Natural killer cell treated with Interleukin-12 subunit alpha and Interleukin-12 subunit beta and Interleukin-15 and Interleukin-18, amount 100 ng/mL, for 72 hours (primary cell): ENCODE measurements at regions not wholly inside any gene's neighbourhood (a gene's known extent, or its start where the extent isn't known, plus 50 kb on each side); places are given as distances from the start of the nearest gene placed in this dataset.

Experiments used
- ATAC-seq, 2 donors: fragments of 150-1000 bp; cut with Tn5 transposase in 1 of 2; sonication (Bioruptor Pico), chemical (Tn5 transposase) in 1 of 2; 2 replicates each; pipeline ENCODE4 v1.10.0; 2021
- DNase-seq: peaks from one replicate; pipeline ENCODE4 v3.0.0; 2022; ENCODE audit warnings: low spot score
- H3K27ac Mint-ChIP-seq, 2 donors: 1 replicate in 1 of 2; 2 replicates in 1 of 2; pipeline ENCODE4 v1.8.0; 2022; ENCODE audit warnings: mixed read lengths in 2 of 2, mild to moderate bottlenecking in 1 of 2, moderate library complexity in 1 of 2
- H3K27me3 Mint-ChIP-seq, 2 donors: 1 replicate in 1 of 2; 2 replicates in 1 of 2; pipeline ENCODE4 v1.8.0; 2022; ENCODE audit warnings: mixed read lengths in 2 of 2
- H3K36me3 Mint-ChIP-seq: one replicate; pipeline ENCODE4 v1.8.0; 2022; ENCODE audit warnings: mixed read lengths
- H3K4me1 Mint-ChIP-seq, 2 donors: 1 replicate in 1 of 2; 2 replicates in 1 of 2; pipeline ENCODE4 v1.8.0; 2022; ENCODE audit warnings: low read depth in 2 of 2, mixed read lengths in 2 of 2, mild to moderate bottlenecking in 1 of 2
- H3K4me3 Mint-ChIP-seq: one replicate; pipeline ENCODE4 v1.8.0; 2022; ENCODE audit warnings: mixed read lengths
- H3K9me3 Mint-ChIP-seq: 2 replicates; pipeline ENCODE4 v1.8.0; 2022; ENCODE audit warnings: mixed read lengths

DNA sequence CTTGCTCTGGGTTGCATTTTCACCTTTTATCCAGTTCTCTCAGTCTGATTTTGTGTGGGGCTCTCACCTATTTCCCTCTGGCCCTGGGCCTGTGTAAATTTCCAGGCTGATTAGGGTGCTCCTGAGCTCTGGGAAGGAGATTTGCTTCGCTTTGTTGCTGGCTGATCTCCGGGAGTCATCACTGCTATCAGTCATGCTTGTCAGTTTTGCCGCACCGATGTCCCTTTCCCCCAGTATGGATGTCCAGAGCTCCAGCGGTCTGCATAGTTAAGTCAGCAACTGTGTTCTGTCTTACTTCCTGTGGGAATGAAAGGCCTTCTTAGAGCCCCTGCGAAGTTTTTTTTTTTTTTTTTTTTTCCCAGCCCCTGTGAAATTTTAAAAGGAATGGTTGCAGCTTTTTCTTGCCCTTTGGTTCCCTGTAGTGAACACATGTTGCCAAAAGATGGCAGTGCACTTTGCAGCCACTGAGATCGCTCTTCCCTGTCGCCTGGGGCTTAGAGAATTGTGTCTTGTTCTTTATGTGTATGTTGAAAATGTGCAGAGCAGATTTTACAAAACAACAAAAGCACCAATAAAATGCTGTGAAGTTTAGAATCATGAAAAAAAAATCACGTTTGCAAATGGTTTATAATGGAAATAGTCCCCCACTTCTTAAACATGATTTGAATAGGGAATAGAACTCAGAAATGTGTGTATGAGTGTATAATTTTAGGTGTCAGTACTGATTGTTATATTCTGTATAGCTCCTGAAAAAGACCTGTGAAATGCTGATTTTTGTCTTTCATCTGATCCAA, 109.1 kb upstream of the SLC4A4 start:
- ATAC-seq (no peak), DNase-seq (no peak)
- no peaks in the 10 kb centered on the region for H3K36me3 Mint-ChIP-seq
- no peaks in the 10 kb centered on the region for H3K9me3 Mint-ChIP-seq
- H3K4me1 Mint-ChIP-seq = peaks cover 0 to 8% of the 10 kb centered on the region in 2 donors
- no peak overlapping the region for H3K4me3 Mint-ChIP-seq
- H3K27ac Mint-ChIP-seq = peak overlapping the region in 1 of 2 donors; percentile 4
- no peaks in the 10 kb centered on the region for H3K27me3 Mint-ChIP-seq

GRCh38 chr4:71230271-71231128, 108.3 kb upstream of the SLC4A4 start:
- Mint-ChIP-seq H3K4me1 (peaks cover 0 to 11% of the 10 kb centered on the region in 2 donors), H3K4me3 (no peak overlapping the region), H3K27me3 (no peaks in the 10 kb centered on the region), H3K27ac (peak overlapping the region in 1 of 2 donors; percentile 4), H3K36me3 (no peaks in the 10 kb centered on the region), H3K9me3 (no peaks in the 10 kb centered on the region)
- ATAC-seq (no peak), DNase-seq (no peak)

DNA sequence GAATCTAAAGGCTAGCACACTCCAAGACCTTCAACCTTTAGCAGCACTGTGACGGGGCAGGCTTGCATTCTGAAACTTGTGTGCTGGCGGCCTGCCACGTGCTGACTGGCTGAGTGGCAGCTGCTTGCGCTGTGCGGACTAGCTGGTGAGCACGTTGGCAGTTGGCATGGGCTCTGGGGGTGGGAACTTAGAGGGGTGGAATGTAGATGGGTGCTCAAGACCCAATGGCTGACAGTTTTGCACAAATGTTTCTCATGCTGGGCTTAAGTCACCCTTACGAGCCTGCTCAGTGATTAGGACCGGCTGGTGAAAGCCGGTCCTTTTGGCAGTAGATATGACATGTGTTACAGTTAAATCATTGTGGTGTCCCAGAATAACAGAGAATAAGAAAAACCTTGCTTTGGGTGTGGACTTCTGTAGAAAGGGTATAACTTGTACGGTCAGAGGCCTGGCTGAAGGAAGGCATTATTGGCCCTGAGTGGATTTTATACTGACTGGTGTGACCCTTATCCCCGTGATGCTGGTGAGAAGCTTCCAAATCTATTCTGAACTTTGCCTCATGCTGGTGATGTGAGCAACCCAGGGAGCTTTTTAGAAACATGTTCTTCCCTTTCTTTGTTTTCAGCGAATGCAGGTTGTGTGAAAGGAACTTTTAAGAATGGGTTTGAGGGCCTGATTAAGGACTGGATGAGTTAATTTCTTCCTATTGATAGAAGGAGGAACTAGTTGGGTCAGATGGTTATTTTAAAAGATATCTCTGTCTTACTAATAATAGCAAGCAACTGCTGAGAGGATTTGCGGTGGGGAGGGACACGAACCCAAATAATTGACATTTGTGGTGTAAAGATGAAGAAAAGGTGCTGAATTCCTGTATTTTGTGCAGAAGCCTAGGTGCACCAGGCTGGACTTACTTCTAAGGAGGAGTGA, 107.4 kb upstream of the SLC4A4 start:
- Mint-ChIP-seq H3K27me3 (no peaks in the 10 kb centered on the region), H3K9me3 (no peaks in the 10 kb centered on the region), H3K4me1 (peaks cover 0 to 11% of the 10 kb centered on the region in 2 donors), H3K36me3 (no peaks in the 10 kb centered on the region), H3K4me3 (no peak overlapping the region), H3K27ac (no peak overlapping the region)
- DNase-seq (no peak), ATAC-seq (no peak)

DNA sequence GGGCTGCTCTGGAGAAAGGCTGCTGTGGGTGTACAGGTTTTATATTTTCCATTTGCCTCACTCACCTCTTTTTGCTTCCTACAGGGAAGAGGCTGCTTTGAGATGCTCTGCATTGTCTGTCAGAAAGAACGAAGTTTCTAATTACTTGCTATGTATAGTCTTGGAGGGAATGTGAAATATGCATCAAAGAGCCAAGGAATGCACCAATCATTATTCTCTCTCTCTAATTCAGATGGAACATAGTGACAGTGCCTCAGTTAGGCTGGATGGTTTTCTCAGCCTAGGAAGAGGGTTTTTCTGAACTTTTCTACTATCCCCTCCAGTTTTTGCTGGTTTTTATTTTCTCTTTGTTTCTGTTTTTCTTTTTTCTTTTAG, 106.8 kb upstream of the SLC4A4 start:
- Mint-ChIP-seq H3K9me3 (no peaks in the 10 kb centered on the region), H3K4me1 (peaks cover 0 to 11% of the 10 kb centered on the region in 2 donors), H3K36me3 (no peaks in the 10 kb centered on the region), H3K27me3 (no peaks in the 10 kb centered on the region), H3K4me3 (no peak overlapping the region), H3K27ac (no peak overlapping the region)
- no peak for DNase-seq
- ATAC-seq = no peak

GRCh38 chr4:71232846-71233245, 106.0 kb upstream of the SLC4A4 start:
- H3K4me1 Mint-ChIP-seq = peaks cover 0 to 11% of the 10 kb centered on the region in 2 donors
- H3K4me3 Mint-ChIP-seq = no peak overlapping the region
- H3K27ac Mint-ChIP-seq = no peak overlapping the region
- no peaks in the 10 kb centered on the region for H3K36me3 Mint-ChIP-seq
- H3K9me3 Mint-ChIP-seq = no peaks in the 10 kb centered on the region
- ATAC-seq (no peak), DNase-seq (no peak)
- no peaks in the 10 kb centered on the region for H3K27me3 Mint-ChIP-seq

GRCh38 chr4:71235311-71236201, 103.3 kb upstream of the SLC4A4 start:
- Mint-ChIP-seq H3K27ac (no peak overlapping the region), H3K36me3 (no peaks in the 10 kb centered on the region)
- DNase-seq = no peak

DNA sequence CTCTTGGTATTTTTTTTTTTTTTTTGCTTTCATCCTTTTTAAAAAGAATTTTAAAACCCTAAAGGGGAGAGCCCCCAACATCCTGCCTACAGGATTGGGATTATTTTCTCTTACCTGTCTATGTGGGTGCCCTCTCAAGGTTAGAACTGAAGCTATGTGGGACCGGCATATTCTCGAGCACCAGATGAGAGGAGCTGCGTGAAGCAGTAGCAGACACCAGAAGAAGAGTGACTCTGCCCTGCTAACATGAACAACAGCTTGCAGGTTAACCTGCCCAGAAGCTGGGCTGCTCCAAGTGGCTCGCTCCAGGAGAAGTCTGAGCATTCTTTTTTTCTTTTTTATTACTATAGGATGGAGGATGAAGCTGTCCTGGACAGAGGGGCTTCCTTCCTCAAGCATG, 102.6 kb upstream of the SLC4A4 start:
- H3K27ac Mint-ChIP-seq = no peak overlapping the region
- no peak for ATAC-seq

More at GRCh38 chr4:71235311-71236201, 103.3 kb upstream of the SLC4A4 start:
- no peak for ATAC-seq
- H3K27me3 Mint-ChIP-seq = no peaks in the 10 kb centered on the region
- H3K4me3 Mint-ChIP-seq = no peak overlapping the region
- peaks cover 0 to 9% of the 10 kb centered on the region in 2 donors for H3K4me1 Mint-ChIP-seq
- H3K9me3 Mint-ChIP-seq = no peaks in the 10 kb centered on the region

DNA sequence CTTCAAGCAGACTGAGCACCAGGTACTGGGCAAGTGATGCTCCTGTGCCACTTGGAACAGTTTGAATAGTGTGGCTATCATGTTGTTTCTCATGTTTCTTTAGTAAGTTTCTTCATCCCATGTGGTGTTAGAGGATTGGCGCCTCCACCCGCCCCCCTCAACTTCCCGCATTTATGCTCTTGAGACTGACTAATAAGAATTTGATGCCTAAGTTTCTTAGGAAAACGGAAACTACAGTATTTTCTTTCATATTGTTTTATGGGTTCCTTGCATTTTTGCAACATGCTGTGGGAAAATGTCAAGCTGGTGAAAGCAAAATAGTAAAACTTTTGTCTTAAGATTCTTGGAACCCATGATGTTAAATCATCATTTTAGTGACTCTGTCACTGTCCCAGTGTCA, 101.2 kb upstream of the SLC4A4 start:
- Mint-ChIP-seq H3K27me3 (no peaks in the 10 kb centered on the region), H3K36me3 (no peaks in the 10 kb centered on the region), H3K9me3 (no peaks in the 10 kb centered on the region), H3K27ac (no peak overlapping the region), H3K4me1 (peaks cover 0 to 9% of the 10 kb centered on the region in 2 donors), H3K4me3 (no peak overlapping the region)
- ATAC-seq = no peak
- no peak for DNase-seq

More for the DNA sequence above, 102.6 kb upstream of the SLC4A4 start:
- H3K9me3 Mint-ChIP-seq = no peaks in the 10 kb centered on the region
- DNase-seq = no peak
- no peak overlapping the region for H3K4me3 Mint-ChIP-seq
- peaks cover 0 to 9% of the 10 kb centered on the region in 2 donors for H3K4me1 Mint-ChIP-seq
- no peaks in the 10 kb centered on the region for H3K36me3 Mint-ChIP-seq
- H3K27me3 Mint-ChIP-seq = no peaks in the 10 kb centered on the region

DNA sequence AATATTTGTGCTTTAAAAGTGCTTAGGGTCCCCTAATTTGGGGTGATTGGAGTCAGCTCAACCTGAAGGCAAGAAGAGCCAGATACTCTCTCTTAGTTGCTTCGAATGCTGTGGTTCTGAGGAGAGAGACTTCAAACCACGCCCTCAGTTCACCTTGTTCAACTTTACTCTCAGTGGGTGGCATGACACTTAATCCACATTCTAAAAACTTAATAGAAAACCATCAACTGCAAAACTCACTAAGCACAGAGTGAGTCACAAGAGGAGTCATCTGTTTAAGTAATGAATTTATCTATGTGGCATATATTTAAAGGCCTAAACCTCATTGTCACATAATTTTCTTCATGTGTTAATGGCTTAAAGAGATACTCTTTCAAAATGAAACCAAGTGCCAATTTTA, 99.5 kb upstream of the SLC4A4 start:
- Mint-ChIP-seq H3K4me1 (peaks cover 0 to 3% of the 10 kb centered on the region in 2 donors), H3K27ac (no peak overlapping the region), H3K9me3 (no peaks in the 10 kb centered on the region), H3K27me3 (no peaks in the 10 kb centered on the region), H3K4me3 (no peak overlapping the region), H3K36me3 (no peaks in the 10 kb centered on the region)
- ATAC-seq (no peak), DNase-seq (no peak)

DNA sequence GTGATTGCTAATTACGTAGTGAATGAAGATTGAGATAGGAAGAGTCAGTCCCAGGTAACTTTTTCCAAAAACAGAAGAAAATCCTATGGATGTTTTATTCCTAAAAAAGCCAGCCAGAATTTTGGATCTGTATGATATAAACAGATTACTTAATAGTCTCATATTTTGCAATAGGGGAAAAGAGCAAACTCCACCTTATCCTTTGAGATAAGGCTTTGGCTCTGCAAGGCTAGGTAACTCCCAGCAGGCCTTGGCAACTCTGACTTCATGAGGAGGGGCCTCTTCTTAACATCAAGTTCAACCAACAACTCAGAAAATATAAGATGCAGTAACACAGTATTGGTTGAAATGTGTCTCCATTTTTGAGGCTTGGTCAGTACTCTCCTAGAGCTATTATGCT, 98.7 kb upstream of the SLC4A4 start:
- ATAC-seq (no peak), DNase-seq (no peak)
- H3K27ac Mint-ChIP-seq = no peak overlapping the region
- no peaks in the 10 kb centered on the region for H3K27me3 Mint-ChIP-seq
- no peaks in the 10 kb centered on the region for H3K9me3 Mint-ChIP-seq
- no peaks in the 10 kb centered on the region for H3K4me1 Mint-ChIP-seq
- no peaks in the 10 kb centered on the region for H3K36me3 Mint-ChIP-seq
- H3K4me3 Mint-ChIP-seq = no peak overlapping the region

- H3K27me3 Mint-ChIP-seq = no peaks in the 10 kb centered on the region
- H3K36me3 Mint-ChIP-seq = no peaks in the 10 kb centered on the region
- ATAC-seq (no peak), DNase-seq (no peak)
- H3K27ac Mint-ChIP-seq = no peak overlapping the region
- no peak overlapping the region for H3K4me3 Mint-ChIP-seq
- no peaks in the 10 kb centered on the region for H3K9me3 Mint-ChIP-seq
- no peaks in the 10 kb centered on the region for H3K4me1 Mint-ChIP-seq
Measured at GRCh38 chr4:71241501-71242288, 97.1 kb upstream of the SLC4A4 start.

GRCh38 chr4:71243091-71243833, 95.6 kb upstream of the SLC4A4 start:
- Mint-ChIP-seq H3K36me3 (no peaks in the 10 kb centered on the region), H3K27ac (no peak overlapping the region), H3K4me3 (no peak overlapping the region), H3K27me3 (no peaks in the 10 kb centered on the region), H3K4me1 (no peaks in the 10 kb centered on the region), H3K9me3 (no peaks in the 10 kb centered on the region)
- no peak for DNase-seq
- no peak for ATAC-seq
